H1 (cell line): ENCODE measurements at regions not wholly inside any gene's neighbourhood (a gene's known extent, or its start where the extent isn't known, plus 50 kb on each side); places are given as distances from the start of the nearest gene placed in this dataset.

ENCODE experiments used
- CTCF ChIA-PET: fragments of 300-600 bp; sonication (Branson Sonifier 250); formaldehyde crosslinking; loops from one replicate; lab custom pipeline; 2021; ENCODE audit not compliant: partially characterized antibody; lab: Charles Lee
- POLR2A ChIA-PET: fragments of 300-600 bp; sonication (Branson Sonifier 250); formaldehyde crosslinking; loops from one replicate; lab custom pipeline; 2021; ENCODE audit warnings: inconsistent platforms; ENCODE audit not compliant: partially characterized antibody; lab: Charles Lee
- DNase-seq, 2 experiments: peaks; one replicate each; pipeline versions ENCODE4 v3.0.0 to v3.0.0-alpha.2; 2010 to 2022; ENCODE audit warnings: low spot score in 2 of 2, low read depth in 1 of 2, mixed read lengths in 1 of 2
- FAIRE-seq: peaks from 2 replicates; lab custom pipeline; 2011; peaks lifted over from hg19 to GRCh38; lab: Jason Lieb, UNC
- H2AFZ ChIP-seq: 2 replicates; pipeline ENCODE4 v1.8.1; 2012; ENCODE audit warnings: low read length, inconsistent platforms
- H2AK5ac ChIP-seq: 2 replicates; pipeline ENCODE4 v1.6.1; 2013; ENCODE audit warnings: low read depth, low read length
- H2BK120ac ChIP-seq: replicated peaks from 2 replicates; pipeline ENCODE3; 2013; ENCODE audit warnings: low read depth, low read length, inconsistent platforms
- H2BK12ac ChIP-seq: 2 replicates; pipeline ENCODE4 v1.6.1; 2013; ENCODE audit warnings: low read depth, low read length
- H2BK15ac ChIP-seq: 2 replicates; pipeline ENCODE4 v1.6.1; 2013; ENCODE audit warnings: low read length
- H2BK20ac ChIP-seq: 2 replicates; pipeline ENCODE4 v1.6.1; 2013; ENCODE audit warnings: low read length
- H2BK5ac ChIP-seq: 2 replicates; pipeline ENCODE4 v1.6.1; 2013; ENCODE audit warnings: low read depth, low read length
- H3K14ac ChIP-seq: 2 replicates; pipeline ENCODE4 v1.6.1; 2013; ENCODE audit warnings: inconsistent platforms; ENCODE audit not compliant: insufficient read length
- H3K18ac ChIP-seq: 2 replicates; pipeline ENCODE4 v1.6.1; 2013; ENCODE audit warnings: low read length; ENCODE audit errors: extremely low read depth
- H3K23ac ChIP-seq: 2 replicates; pipeline ENCODE4 v1.6.1; 2013; ENCODE audit warnings: inconsistent platforms; ENCODE audit not compliant: insufficient read length
- H3K23me2 ChIP-seq: 2 replicates; pipeline ENCODE4 v1.6.1; 2013; ENCODE audit warnings: low read depth, low read length
- H3K27ac ChIP-seq: 2 replicates; pipeline ENCODE4 v1.6.1; 2011; ENCODE audit warnings: low read depth, low read length, inconsistent platforms
- H3K27me3 ChIP-seq, 4 experiments: replicated peaks in 1 of 4; 1 replicate in 1 of 4; 2 replicates in 3 of 4; pipeline versions ENCODE4 v1.6.1 to v1.8.1; 2011 to 2013; ENCODE audit warnings: low read length in 3 of 4, mild to moderate bottlenecking in 3 of 4, inconsistent platforms in 2 of 4, mixed read lengths in 2 of 4, moderate library complexity in 1 of 4; ENCODE audit not compliant: control insufficient read depth in 3 of 4, insufficient read depth in 3 of 4; ENCODE audit errors: extremely low read depth in 1 of 4
- H3K36me3 ChIP-seq, 4 experiments: 2 replicates each; pipeline versions ENCODE4 v1.6.1 to v1.8.1; 2011 to 2013; ENCODE audit warnings: mild to moderate bottlenecking in 4 of 4, low read length in 3 of 4, moderate library complexity in 2 of 4, control low read depth in 1 of 4, inconsistent platforms in 1 of 4; ENCODE audit not compliant: insufficient read depth in 4 of 4, control insufficient read depth in 2 of 4
- H3K4ac ChIP-seq: replicated peaks from 2 replicates; pipeline ENCODE3; 2013; ENCODE audit warnings: low read length, low read depth, mixed read lengths, inconsistent platforms; ENCODE audit not compliant: insufficient read length
- H3K4me1 ChIP-seq, 4 experiments: replicated peaks in 1 of 4; 1 replicate in 1 of 4; 2 replicates in 3 of 4; pipeline versions ENCODE4 v1.6.1 to v1.8.1; 2011 to 2013; ENCODE audit warnings: low read length in 3 of 4, inconsistent platforms in 2 of 4, mixed read lengths in 1 of 4; ENCODE audit not compliant: insufficient read depth in 4 of 4, control insufficient read depth in 3 of 4
- H3K4me2 ChIP-seq, 2 experiments: 2 replicates each; pipeline versions ENCODE4 v1.6.1 to v1.8.1; 2011 to 2013; ENCODE audit warnings: low read depth in 2 of 2, low read length in 2 of 2, control low read depth in 1 of 2, inconsistent platforms in 1 of 2, mild to moderate bottlenecking in 1 of 2; ENCODE audit not compliant: insufficient read depth in 1 of 2
- H3K4me3 ChIP-seq, 4 experiments: fragments of 200-600, 300-600 bp in 1 of 4; sonication (generic), shearing (Covaris generic), sonication (Bioruptor Twin) in 1 of 4; 2 replicates each; pipeline versions ENCODE4 v1.5.1 to v1.8.1; 2011 to 2016; ENCODE audit warnings: low read length in 4 of 4, low read depth in 3 of 4, control low read depth in 2 of 4, inconsistent platforms in 2 of 4, mild to moderate bottlenecking in 2 of 4, mixed read lengths in 1 of 4, moderate library complexity in 1 of 4; ENCODE audit not compliant: insufficient read depth in 2 of 4; ENCODE audit errors: extremely low read depth in 1 of 4
- H3K56ac ChIP-seq: replicated peaks from 2 replicates; pipeline ENCODE3; 2013; ENCODE audit warnings: low read depth, mild to moderate bottlenecking, mixed read lengths, low read length, inconsistent platforms; ENCODE audit not compliant: insufficient read length
- H3K79me1 ChIP-seq: 2 replicates; pipeline ENCODE4 v1.6.1; 2013; ENCODE audit warnings: low read depth, low read length, control low read depth
- H3K79me2 ChIP-seq, 2 experiments: 2 replicates each; pipeline versions ENCODE4 v1.6.1 to v1.8.1; 2012 to 2013; ENCODE audit warnings: low read length in 2 of 2, mild to moderate bottlenecking in 2 of 2, inconsistent platforms in 1 of 2; ENCODE audit not compliant: insufficient read depth in 2 of 2, control insufficient read depth in 1 of 2
- H3K9ac ChIP-seq, 4 experiments: replicated peaks in 1 of 4; 1 replicate in 1 of 4; 2 replicates in 3 of 4; pipeline versions ENCODE4 v1.6.1 to v1.8.1; 2011 to 2013; ENCODE audit warnings: low read depth in 3 of 4, low read length in 3 of 4, control low read depth in 2 of 4, mild to moderate bottlenecking in 2 of 4, moderate library complexity in 2 of 4, inconsistent platforms in 1 of 4; ENCODE audit errors: extremely low read depth in 1 of 4
- H3K9me3 ChIP-seq, 2 experiments: 2 replicates each; pipeline versions ENCODE4 v1.6.1 to v1.8.1; 2012 to 2013; ENCODE audit warnings: mild to moderate bottlenecking in 2 of 2, moderate library complexity in 2 of 2, control low read depth in 1 of 2, inconsistent platforms in 1 of 2, low read depth in 1 of 2, low read length in 1 of 2, mixed read lengths in 1 of 2; ENCODE audit not compliant: insufficient read depth in 2 of 2
- H4K20me1 ChIP-seq, 2 experiments: replicated peaks in 1 of 2; 2 replicates each; pipeline versions ENCODE3 to v1.8.1; 2011 to 2013; ENCODE audit warnings: inconsistent platforms in 2 of 2, low read length in 2 of 2, mild to moderate bottlenecking in 1 of 2; ENCODE audit not compliant: insufficient read depth in 2 of 2, control insufficient read depth in 1 of 2
- H4K5ac ChIP-seq: 2 replicates; pipeline ENCODE4 v1.6.1; 2013; ENCODE audit warnings: low read length, low read depth, mixed read lengths, inconsistent platforms; ENCODE audit not compliant: insufficient read length
- H4K8ac ChIP-seq: 2 replicates; pipeline ENCODE4 v1.8.0; 2013; ENCODE audit warnings: mild to moderate bottlenecking, moderate library complexity, low read length, inconsistent platforms; ENCODE audit not compliant: insufficient read depth; ENCODE audit errors: extremely low read depth
- H4K91ac ChIP-seq: replicated peaks from 2 replicates; pipeline ENCODE3; 2013; ENCODE audit warnings: low read length, mixed read lengths, inconsistent platforms; ENCODE audit not compliant: insufficient read length
- BACH1 ChIP-seq: IDR thresholded peaks from 2 replicates; pipeline ENCODE4 v1.6.1; 2012; ENCODE audit warnings: low read length, improper control_type of control experiment
- BCL11A ChIP-seq, 2 experiments: IDR thresholded peaks; one replicate each; pipeline ENCODE4 v1.6.1; 2011; ENCODE audit warnings: low read depth in 2 of 2, low read length in 2 of 2, mild to moderate bottlenecking in 2 of 2
- CEBPB ChIP-seq: IDR thresholded peaks from 2 replicates; pipeline ENCODE4 v1.6.1; 2012; ENCODE audit warnings: low read depth, low read length
- CHD2 ChIP-seq: IDR thresholded peaks from 2 replicates; pipeline ENCODE4 v1.6.1; 2012; ENCODE audit warnings: low read length, improper control_type of control experiment
- GTF2F1 ChIP-seq: IDR thresholded peaks from 2 replicates; pipeline ENCODE4 v1.6.1; 2012; ENCODE audit warnings: low read depth, low read length, improper control_type of control experiment, borderline replicate concordance
- KDM5A ChIP-seq: fragments of 200-600 bp; IDR thresholded peaks from 2 replicates; pipeline ENCODE4 v1.7.1; 2012; ENCODE audit warnings: mild to moderate bottlenecking, low read length, inconsistent platforms, mixed read lengths
- POU5F1 ChIP-seq: IDR thresholded peaks from 2 replicates; pipeline ENCODE4 v1.6.1; 2011; ENCODE audit warnings: low read depth, mild to moderate bottlenecking, low read length, moderate library complexity
- RNF2 ChIP-seq: fragments of 200-900, 300-1000 bp; sonication (generic); IDR thresholded peaks from 2 replicates; pipeline ENCODE4 v1.7.1; 2016; ENCODE audit warnings: borderline replicate concordance, low read depth, mild to moderate bottlenecking, antibody characterized with exemption, low read length; ENCODE audit not compliant: poor library complexity, severe bottlenecking; ENCODE audit errors: missing control alignments
- RXRA ChIP-seq: IDR thresholded peaks from 2 replicates; pipeline ENCODE4 v1.6.1; 2011; ENCODE audit warnings: low read depth, mild to moderate bottlenecking, low read length, moderate library complexity; ENCODE audit not compliant: insufficient read depth
- SP4 ChIP-seq: IDR thresholded peaks from 2 replicates; pipeline ENCODE4 v1.6.1; 2012; ENCODE audit warnings: low read length, inconsistent platforms
- SRF ChIP-seq: IDR thresholded peaks from 2 replicates; pipeline ENCODE4 v1.6.1; 2011; ENCODE audit warnings: mild to moderate bottlenecking, low read depth, low read length, moderate library complexity
- TEAD4 ChIP-seq: IDR thresholded peaks from 2 replicates; pipeline ENCODE4 v1.6.1; 2012; ENCODE audit warnings: low read depth, low read length, inconsistent platforms, mixed read lengths
- YY1 ChIP-seq: IDR thresholded peaks from 2 replicates; pipeline ENCODE4 v1.6.1; 2011; ENCODE audit warnings: low read depth, mild to moderate bottlenecking, low read length
- ZNF274 ChIP-seq: IDR thresholded peaks from 2 replicates; pipeline ENCODE4 v1.7.0; 2012; ENCODE audit warnings: low read length, borderline replicate concordance; ENCODE audit errors: extremely low read depth
- WGBS, 2 experiments: shearing (Covaris generic) in 1 of 2; methylation state at CpG; one replicate each; pipeline versions ENCODE4 v1.1.6 to v1.1.7; 2013 to 2015; ENCODE audit warnings: low lambda C conversion rate in 2 of 2, mixed read lengths in 2 of 2, inconsistent platforms in 1 of 2, low coverage in 1 of 2, missing lambda C conversion rate in 1 of 2; ENCODE audit not compliant: insufficient replicate concordance in 2 of 2, insufficient coverage in 1 of 2, insufficient read length in 1 of 2; ENCODE audit errors: extremely low coverage in 1 of 2, missing lambda C conversion rate in 1 of 2; 5-methylcytosine and 5-hydroxymethylcytosine counted together
- TF ChIP-seq, protein P1 (sequence below): IDR thresholded peaks from 2 replicates; pipeline ENCODE4 v1.6.1; 2011; ENCODE audit warnings: low read depth, mild to moderate bottlenecking, low read length; ENCODE audit not compliant: insufficient read depth

- H4K5ac ChIP-seq = no peak overlapping the region
- no peaks in the 10 kb centered on the region for H3K79me1 ChIP-seq
- H3K23ac ChIP-seq = no peak overlapping the region
- no peak overlapping the region for H2BK5ac ChIP-seq
- H3K56ac ChIP-seq = no peak overlapping the region
- no peaks in the 10 kb centered on the region for H3K27me3 ChIP-seq
- H3K4ac ChIP-seq = no peak overlapping the region
- H3K4me3 ChIP-seq = no peak overlapping the region
- no peak overlapping the region for H2BK12ac ChIP-seq
- H3K23me2 ChIP-seq = no peaks in the 10 kb centered on the region
- H3K14ac ChIP-seq = no peak overlapping the region
- H3K36me3 ChIP-seq = no peaks in the 10 kb centered on the region
- H2AK5ac ChIP-seq = no peak overlapping the region
- H3K18ac ChIP-seq = no peak overlapping the region
- H4K8ac ChIP-seq = no peak overlapping the region
- H2BK15ac ChIP-seq = no peak overlapping the region
- DNase-seq = no peak
- no peak overlapping the region for H2BK120ac ChIP-seq
- no peak for FAIRE-seq
- H3K9ac ChIP-seq = no peak overlapping the region
- 88% methylated on average over 2 of the region's 2 CpGs; no CpG with 5 or more reads in 1 of the 2 experiments for WGBS, 2 experiments
- 0 out of 4 replicates have a peak, but pooled peaks cover 0 to 3% of the 10 kb centered on the region in 2 experiments for H3K79me2 ChIP-seq
- H2BK20ac ChIP-seq = no peak overlapping the region
- ChIA-PET CTCF (no interaction called here), POLR2A (no interaction called here)
- no peak overlapping the region for H4K91ac ChIP-seq
- H3K4me1 ChIP-seq = no peaks in the 10 kb centered on the region
- H3K9me3 ChIP-seq = peaks cover 0 to 1% of the 10 kb centered on the region in 2 experiments; a peak in 1 of 4 replicates
- no peak overlapping the region for H2AFZ ChIP-seq
- H3K27ac ChIP-seq = no peak overlapping the region
- H4K20me1 ChIP-seq = no peaks in the 10 kb centered on the region
- no peak overlapping the region for H3K4me2 ChIP-seq
- no peak for TF ChIP-seq TEAD4
- no peak for TF ChIP-seq RXRA
- no peak for TF ChIP-seq CHD2
- TF ChIP-seq SP4 = no peak
- no peak for TF ChIP-seq RNF2
- TF ChIP-seq, protein P1, sequence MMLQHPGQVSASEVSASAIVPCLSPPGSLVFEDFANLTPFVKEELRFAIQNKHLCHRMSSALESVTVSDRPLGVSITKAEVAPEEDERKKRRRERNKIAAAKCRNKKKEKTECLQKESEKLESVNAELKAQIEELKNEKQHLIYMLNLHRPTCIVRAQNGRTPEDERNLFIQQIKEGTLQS = no peak
- TF ChIP-seq BCL11A (IDR thresholded peaks at IDR 0.05; ENCODE audit: low read depth in 2 of 2, low read length in 2 of 2) = no peak
- no peak for TF ChIP-seq CEBPB
- TF ChIP-seq POU5F1 = no peak
- TF ChIP-seq BACH1 = no peak
- no peak for TF ChIP-seq KDM5A
- TF ChIP-seq SRF = no peak
- TF ChIP-seq YY1 = no peak
- TF ChIP-seq GTF2F1 = no peak
- no peak for TF ChIP-seq ZNF274
Measured at GRCh38 chr6:141946502-141946901, 186.2 kb upstream of the GJE1 start.
